Activated T-helper 1 cell treated with anti-CD3 and anti-CD28 coated beads, Interleukin-12 subunit alpha, Interleukin-12 subunit beta, Interleukin-2, Interleukin-4 antibody, amounts not matched to agents 30 ng/mL and 10 ng/mL and 1 ng/mL, durations not matched to agents 14 hours and 24 hours and 36 hours (primary cell): ENCODE measurements at regions not wholly inside any gene's neighbourhood (a gene's known extent, or its start where the extent isn't known, plus 50 kb on each side); places are given as distances from the start of the nearest gene placed in this dataset.
"Not testable (repeated sequence)": the region's sequence is repeated elsewhere in the genome, so short reads cannot be mapped to it uniquely, and the experiment has no call there.

Experiments
- DNase-seq: peaks from one replicate; pipeline ENCODE4 v3.0.0; 2021; ENCODE audit warnings: low spot score
- H3K27ac Mint-ChIP-seq: one replicate; pipeline ENCODE4 v1.8.0; 2021; ENCODE audit warnings: mild to moderate bottlenecking, mixed read lengths
- H3K27me3 Mint-ChIP-seq: one replicate; pipeline ENCODE4 v1.8.0; 2022; ENCODE audit warnings: mild to moderate bottlenecking, moderate library complexity, mixed read lengths; ENCODE audit not compliant: insufficient read depth
- H3K36me3 Mint-ChIP-seq: one replicate; pipeline ENCODE4 v1.8.0; 2021; ENCODE audit warnings: low read depth, mixed read lengths
- H3K4me1 Mint-ChIP-seq: one replicate; pipeline ENCODE4 v1.8.0; 2021; ENCODE audit warnings: low read depth, mixed read lengths
- H3K4me3 Mint-ChIP-seq: one replicate; pipeline ENCODE4 v1.8.0; 2021; ENCODE audit warnings: mild to moderate bottlenecking, moderate library complexity, mixed read lengths
- H3K9me3 Mint-ChIP-seq: one replicate; pipeline ENCODE4 v1.8.0; 2021; ENCODE audit warnings: mixed read lengths
- intact Hi-C: fragments of 100-400 bp; cut with micrococcal nuclease; formaldehyde crosslinking; loops from one replicate; pipeline ENCODE4 v1.15.1; 2024

GRCh38 chr7:29749701-29750321, 56.5 kb upstream of the WIPF3 start:
- Mint-ChIP-seq H3K27ac (no peak overlapping the region), H3K36me3 (no peaks in the 10 kb centered on the region), H3K4me1 (no peaks in the 10 kb centered on the region), H3K9me3 (no peaks in the 10 kb centered on the region), H3K4me3 (no peak overlapping the region), H3K27me3 (peaks cover 7% of the 10 kb centered on the region)
- intact Hi-C loops: loop anchor here (2.0 to 5.0 kb wide), 2 partner anchors 118 to 313 kb away; no protein-coding TSS in a partner anchor
- DNase-seq: no peak

- H3K9me3 Mint-ChIP-seq, H3K27ac Mint-ChIP-seq, H3K36me3 Mint-ChIP-seq, intact Hi-C loops, H3K4me3 Mint-ChIP-seq, DNase-seq, H3K4me1 Mint-ChIP-seq, H3K27me3 Mint-ChIP-seq: not testable (repeated sequence)
Measured at GRCh38 chr7:29750373-29750940, 55.9 kb upstream of the WIPF3 start.

GRCh38 chr7:29751012-29751411, 55.3 kb upstream of the WIPF3 start:
- H3K4me1 Mint-ChIP-seq, H3K27ac Mint-ChIP-seq, H3K36me3 Mint-ChIP-seq, H3K27me3 Mint-ChIP-seq, DNase-seq, H3K9me3 Mint-ChIP-seq, H3K4me3 Mint-ChIP-seq, intact Hi-C loops: not testable (repeated sequence)

- Mint-ChIP-seq H3K27me3 (peaks cover 7% of the 10 kb centered on the region), H3K36me3 (no peaks in the 10 kb centered on the region), H3K27ac (no peak overlapping the region), H3K4me1 (no peaks in the 10 kb centered on the region), H3K4me3 (no peak overlapping the region), H3K9me3 (no peaks in the 10 kb centered on the region)
- intact Hi-C loops: no loop called here
- DNase-seq: no peak
Measured at GRCh38 chr7:29754874-29755490, 51.3 kb upstream of the WIPF3 start.
